ENCODE measurements at regions not wholly inside any gene's neighbourhood (a gene's known extent, or its start where the extent isn't known, plus 50 kb on each side); places are given as distances from the start of the nearest gene placed in this dataset.

DNA sequence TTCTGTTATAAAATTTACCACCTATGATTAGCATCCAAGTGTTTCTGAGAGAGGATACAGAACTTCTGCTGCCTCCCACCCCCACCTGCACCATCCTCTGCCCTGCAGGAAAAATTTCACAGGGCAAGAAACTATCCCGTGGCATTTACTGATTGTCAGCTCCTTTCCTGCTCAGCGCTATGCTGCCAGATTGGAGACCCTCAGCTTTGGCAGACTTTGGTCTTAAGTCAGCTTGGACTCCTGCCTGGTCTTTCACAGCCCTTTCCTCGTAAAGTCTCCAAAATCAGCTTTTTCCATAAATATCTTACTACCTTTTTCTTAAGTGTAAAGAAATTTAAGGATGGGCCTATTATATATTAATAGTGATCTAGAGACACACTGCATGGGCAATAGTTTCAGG, 239.9 kb upstream of the ADAMTS9 start:
- TF ChIP-seq, protein P1, sequence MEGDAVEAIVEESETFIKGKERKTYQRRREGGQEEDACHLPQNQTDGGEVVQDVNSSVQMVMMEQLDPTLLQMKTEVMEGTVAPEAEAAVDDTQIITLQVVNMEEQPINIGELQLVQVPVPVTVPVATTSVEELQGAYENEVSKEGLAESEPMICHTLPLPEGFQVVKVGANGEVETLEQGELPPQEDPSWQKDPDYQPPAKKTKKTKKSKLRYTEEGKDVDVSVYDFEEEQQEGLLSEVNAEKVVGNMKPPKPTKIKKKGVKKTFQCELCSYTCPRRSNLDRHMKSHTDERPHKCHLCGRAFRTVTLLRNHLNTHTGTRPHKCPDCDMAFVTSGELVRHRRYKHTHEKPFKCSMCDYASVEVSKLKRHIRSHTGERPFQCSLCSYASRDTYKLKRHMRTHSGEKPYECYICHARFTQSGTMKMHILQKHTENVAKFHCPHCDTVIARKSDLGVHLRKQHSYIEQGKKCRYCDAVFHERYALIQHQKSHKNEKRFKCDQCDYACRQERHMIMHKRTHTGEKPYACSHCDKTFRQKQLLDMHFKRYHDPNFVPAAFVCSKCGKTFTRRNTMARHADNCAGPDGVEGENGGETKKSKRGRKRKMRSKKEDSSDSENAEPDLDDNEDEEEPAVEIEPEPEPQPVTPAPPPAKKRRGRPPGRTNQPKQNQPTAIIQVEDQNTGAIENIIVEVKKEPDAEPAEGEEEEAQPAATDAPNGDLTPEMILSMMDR (IDR thresholded peaks at IDR 0.05; ENCODE audit: insufficient read depth, low read length), result no peak
- TF ChIP-seq, protein P2, sequence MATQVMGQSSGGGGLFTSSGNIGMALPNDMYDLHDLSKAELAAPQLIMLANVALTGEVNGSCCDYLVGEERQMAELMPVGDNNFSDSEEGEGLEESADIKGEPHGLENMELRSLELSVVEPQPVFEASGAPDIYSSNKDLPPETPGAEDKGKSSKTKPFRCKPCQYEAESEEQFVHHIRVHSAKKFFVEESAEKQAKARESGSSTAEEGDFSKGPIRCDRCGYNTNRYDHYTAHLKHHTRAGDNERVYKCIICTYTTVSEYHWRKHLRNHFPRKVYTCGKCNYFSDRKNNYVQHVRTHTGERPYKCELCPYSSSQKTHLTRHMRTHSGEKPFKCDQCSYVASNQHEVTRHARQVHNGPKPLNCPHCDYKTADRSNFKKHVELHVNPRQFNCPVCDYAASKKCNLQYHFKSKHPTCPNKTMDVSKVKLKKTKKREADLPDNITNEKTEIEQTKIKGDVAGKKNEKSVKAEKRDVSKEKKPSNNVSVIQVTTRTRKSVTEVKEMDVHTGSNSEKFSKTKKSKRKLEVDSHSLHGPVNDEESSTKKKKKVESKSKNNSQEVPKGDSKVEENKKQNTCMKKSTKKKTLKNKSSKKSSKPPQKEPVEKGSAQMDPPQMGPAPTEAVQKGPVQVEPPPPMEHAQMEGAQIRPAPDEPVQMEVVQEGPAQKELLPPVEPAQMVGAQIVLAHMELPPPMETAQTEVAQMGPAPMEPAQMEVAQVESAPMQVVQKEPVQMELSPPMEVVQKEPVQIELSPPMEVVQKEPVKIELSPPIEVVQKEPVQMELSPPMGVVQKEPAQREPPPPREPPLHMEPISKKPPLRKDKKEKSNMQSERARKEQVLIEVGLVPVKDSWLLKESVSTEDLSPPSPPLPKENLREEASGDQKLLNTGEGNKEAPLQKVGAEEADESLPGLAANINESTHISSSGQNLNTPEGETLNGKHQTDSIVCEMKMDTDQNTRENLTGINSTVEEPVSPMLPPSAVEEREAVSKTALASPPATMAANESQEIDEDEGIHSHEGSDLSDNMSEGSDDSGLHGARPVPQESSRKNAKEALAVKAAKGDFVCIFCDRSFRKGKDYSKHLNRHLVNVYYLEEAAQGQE (IDR thresholded peaks at IDR 0.05; ENCODE audit: insufficient replicate concordance, low read depth), result no peak
- no peak for TF ChIP-seq POLR2AphosphoS5 (IDR thresholded peaks at IDR 0.05; ENCODE audit: low read depth)

All from HL-60 (cell line).